ENCODE measurements at regions not wholly inside any gene's neighbourhood (a gene's known extent, or its start where the extent isn't known, plus 50 kb on each side); places are given as distances from the start of the nearest gene placed in this dataset.
"Not testable (repeated sequence)": the region's sequence is repeated elsewhere in the genome, so short reads cannot be mapped to it uniquely, and the experiment has no call there.

DNA sequence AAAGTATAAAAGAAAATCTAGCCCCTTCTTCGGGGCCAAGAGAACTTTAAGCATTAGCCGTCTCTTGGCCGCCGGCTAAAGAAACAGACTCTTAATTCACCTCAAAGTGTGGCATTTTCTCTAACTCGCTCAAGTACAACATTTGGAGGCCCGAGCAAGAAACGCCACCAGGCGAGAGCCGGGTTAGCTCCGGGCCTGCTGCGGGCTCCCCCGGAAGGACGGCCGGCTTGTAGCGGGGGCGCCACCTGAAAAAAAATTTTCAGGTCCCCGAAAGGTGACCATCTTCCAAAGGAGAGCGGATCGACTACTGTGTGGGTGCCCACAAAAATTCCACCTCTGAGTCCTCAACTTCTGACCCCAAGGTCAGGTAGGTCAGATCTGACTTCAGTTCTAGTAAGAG lies 156.0 kb downstream of the DEFB131A start:
- Histone ChIP-seq H3K27me3 (ENCODE audit: control insufficient read depth in 1 of 2, insufficient read depth in 2 of 2, low read length in 2 of 2) (no peaks in the 10 kb centered on the region), H3K4me3 (ENCODE audit: low read depth in 1 of 2, low read length in 2 of 2) (no peak overlapping the region), H3K27ac (ENCODE audit: low read depth in 2 of 2, low read length in 1 of 2) (no peak overlapping the region), H3K4me1 (ENCODE audit: control insufficient read depth in 2 of 2, insufficient read depth in 2 of 2, low read length in 1 of 2) (no peaks in the 10 kb centered on the region), H3K36me3 (ENCODE audit: control insufficient read depth in 2 of 2, insufficient read depth in 2 of 2, low read length in 1 of 2) (no peaks in the 10 kb centered on the region), H3K9me3 (ENCODE audit: control insufficient read depth in 2 of 2, insufficient read depth in 1 of 2, low read depth in 1 of 2, low read length in 1 of 2) (no peaks in the 10 kb centered on the region)
- 90 to 91% methylated on average over 19 of the region's 19 CpGs for WGBS, 2 donors

DNA sequence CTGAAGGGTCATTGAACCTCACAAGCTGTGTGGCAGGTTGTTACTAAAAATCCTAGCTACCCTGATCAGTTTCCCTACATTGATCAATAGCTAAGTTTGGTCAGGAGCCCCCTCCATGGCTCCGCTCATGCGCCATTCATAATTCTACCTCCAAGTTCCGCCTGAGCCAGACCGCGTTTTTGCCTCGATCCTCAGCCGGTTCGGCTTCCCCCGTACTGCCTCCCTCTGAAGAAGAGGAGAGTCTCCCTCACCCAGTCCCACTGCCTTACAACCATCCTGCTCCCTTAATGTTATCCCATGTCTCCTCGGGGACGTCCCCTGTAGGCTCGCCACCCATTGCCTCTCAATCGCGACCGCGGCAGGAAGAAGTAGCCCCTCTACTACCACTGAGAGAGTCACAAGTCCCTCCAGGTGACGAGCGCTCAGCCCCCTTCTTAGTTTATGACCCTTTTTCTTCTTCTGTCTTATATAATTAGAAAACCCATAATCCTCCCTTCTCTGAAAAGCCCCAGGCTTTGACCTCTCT lies 158.2 kb downstream of the DEFB131A start:
- H3K36me3 ChIP-seq (ENCODE audit: control insufficient read depth in 2 of 2, insufficient read depth in 2 of 2, low read length in 1 of 2) = no peaks in the 10 kb centered on the region
- no peaks in the 10 kb centered on the region for H3K27me3 ChIP-seq (ENCODE audit: control insufficient read depth in 1 of 2, insufficient read depth in 2 of 2, low read length in 2 of 2)
- no peak overlapping the region for H3K27ac ChIP-seq (ENCODE audit: low read depth in 2 of 2, low read length in 1 of 2)
- H3K4me3 ChIP-seq (ENCODE audit: low read depth in 1 of 2, low read length in 2 of 2) = no peak overlapping the region
- H3K9me3 ChIP-seq (ENCODE audit: control insufficient read depth in 2 of 2, insufficient read depth in 1 of 2, low read depth in 1 of 2, low read length in 1 of 2) = no peaks in the 10 kb centered on the region
- 80 to 94% methylated on average over 18 of the region's 18 CpGs for WGBS, 2 donors
- no peaks in the 10 kb centered on the region for H3K4me1 ChIP-seq (ENCODE audit: control insufficient read depth in 2 of 2, insufficient read depth in 2 of 2, low read length in 1 of 2)

DNA sequence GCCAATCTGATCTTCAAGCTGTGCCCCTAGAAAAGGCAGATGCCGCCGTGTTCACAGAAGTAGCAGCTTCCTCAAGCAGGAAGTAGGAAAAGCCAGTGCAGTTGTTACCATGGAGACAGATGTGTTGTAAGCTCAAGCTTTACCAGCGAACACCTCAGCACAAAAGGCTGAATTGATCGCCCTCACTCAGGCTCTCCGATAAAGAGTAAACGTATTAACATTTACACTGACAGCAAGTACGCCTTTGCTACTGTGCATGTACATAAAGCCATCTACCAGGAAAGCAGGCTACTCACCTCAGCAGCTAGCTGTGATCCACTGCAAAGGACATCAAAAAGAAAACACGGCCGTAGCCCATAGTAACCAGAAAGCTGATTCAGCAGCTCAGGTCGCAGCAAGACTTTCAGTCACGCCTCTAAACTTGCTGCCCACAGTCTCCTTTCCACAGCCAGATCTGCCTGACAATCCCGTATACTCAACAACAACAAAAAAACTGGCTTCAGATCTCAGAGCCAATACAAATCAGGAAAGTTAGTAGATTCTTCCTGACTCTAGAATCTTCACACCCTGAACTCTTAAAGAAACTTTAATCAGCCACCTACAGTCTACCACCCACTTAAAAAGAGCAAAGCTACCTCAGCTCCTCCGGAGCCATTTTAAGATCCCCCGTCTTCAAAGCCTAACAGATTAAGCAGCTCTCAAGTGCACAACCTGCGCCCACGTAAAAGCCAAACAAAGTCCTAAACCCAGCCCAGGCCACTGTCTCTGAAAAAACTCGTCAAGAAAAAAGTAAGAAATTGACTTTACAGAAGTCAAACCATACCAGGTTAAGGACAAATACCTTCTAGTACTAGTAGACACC lies 160.0 kb downstream of the DEFB131A start:
- WGBS, 2 donors = 10 to 15% methylated on average over 17 of the region's 17 CpGs
- not testable (repeated sequence) for H3K4me1 ChIP-seq (ENCODE audit: control insufficient read depth in 2 of 2, insufficient read depth in 2 of 2, low read length in 1 of 2); H3K27me3 ChIP-seq (ENCODE audit: control insufficient read depth in 1 of 2, insufficient read depth in 2 of 2, low read length in 2 of 2); H3K9me3 ChIP-seq (ENCODE audit: control insufficient read depth in 2 of 2, insufficient read depth in 1 of 2, low read depth in 1 of 2, low read length in 1 of 2); H3K4me3 ChIP-seq (ENCODE audit: low read depth in 1 of 2, low read length in 2 of 2); H3K36me3 ChIP-seq (ENCODE audit: control insufficient read depth in 2 of 2, insufficient read depth in 2 of 2, low read length in 1 of 2)
- peak overlapping the region in 1 of 2 donors; percentile 30 for H3K27ac ChIP-seq (ENCODE audit: low read depth in 2 of 2, low read length in 1 of 2)

DNA sequence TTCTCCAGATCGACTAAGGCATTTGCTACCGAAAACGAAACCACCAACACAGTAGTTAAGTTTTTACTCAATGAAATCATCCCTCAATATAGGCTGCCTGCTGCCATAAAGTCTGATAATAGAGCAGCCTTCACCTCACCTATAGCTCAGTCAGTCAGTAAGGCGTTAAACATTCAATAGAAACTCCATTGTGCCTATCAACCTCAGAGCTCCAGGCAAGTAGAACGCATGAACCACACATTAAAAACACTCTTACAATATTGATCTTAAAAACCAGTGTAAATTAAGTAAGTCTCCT lies 160.6 kb downstream of the DEFB131A start:
- not testable (repeated sequence) for H3K27me3 ChIP-seq (ENCODE audit: control insufficient read depth in 1 of 2, insufficient read depth in 2 of 2, low read length in 2 of 2); H3K9me3 ChIP-seq (ENCODE audit: control insufficient read depth in 2 of 2, insufficient read depth in 1 of 2, low read depth in 1 of 2, low read length in 1 of 2); H3K4me1 ChIP-seq (ENCODE audit: control insufficient read depth in 2 of 2, insufficient read depth in 2 of 2, low read length in 1 of 2); H3K36me3 ChIP-seq (ENCODE audit: control insufficient read depth in 2 of 2, insufficient read depth in 2 of 2, low read length in 1 of 2); H3K4me3 ChIP-seq (ENCODE audit: low read depth in 1 of 2, low read length in 2 of 2); H3K27ac ChIP-seq (ENCODE audit: low read depth in 2 of 2, low read length in 1 of 2)
- WGBS, 2 donors = 29 to 35% methylated on average over 5 of the region's 5 CpGs

DNA sequence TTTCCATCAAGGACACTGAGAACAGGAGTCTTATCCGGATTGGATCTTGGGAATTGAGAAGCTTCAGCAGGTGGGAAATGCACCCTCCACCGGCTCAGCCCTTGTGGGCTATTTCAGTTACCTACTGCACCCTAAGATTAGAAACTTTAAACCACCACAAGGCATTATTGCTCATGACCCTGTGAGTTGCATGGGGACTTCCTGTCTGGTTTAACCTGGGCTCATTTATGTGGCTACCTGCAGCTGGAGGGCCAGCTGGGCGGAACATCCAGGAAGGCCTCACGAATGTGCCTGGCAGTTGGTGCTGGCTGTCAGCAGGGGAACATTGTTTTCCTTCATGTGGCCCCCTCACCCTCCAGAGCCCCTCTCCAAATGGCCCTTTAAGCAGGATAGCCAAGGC lies 164.1 kb downstream of the DEFB131A start:
- no peaks in the 10 kb centered on the region for H3K4me1 ChIP-seq (ENCODE audit: control insufficient read depth in 2 of 2, insufficient read depth in 2 of 2, low read length in 1 of 2)
- no peaks in the 10 kb centered on the region for H3K36me3 ChIP-seq (ENCODE audit: control insufficient read depth in 2 of 2, insufficient read depth in 2 of 2, low read length in 1 of 2)
- H3K4me3 ChIP-seq (ENCODE audit: low read depth in 1 of 2, low read length in 2 of 2) = no peak overlapping the region
- H3K27ac ChIP-seq (ENCODE audit: low read depth in 2 of 2, low read length in 1 of 2) = no peak overlapping the region
- no peaks in the 10 kb centered on the region for H3K27me3 ChIP-seq (ENCODE audit: control insufficient read depth in 1 of 2, insufficient read depth in 2 of 2, low read length in 2 of 2)
- WGBS, 2 donors = 84 to 86% methylated on average over 4 of the region's 4 CpGs
- H3K9me3 ChIP-seq (ENCODE audit: control insufficient read depth in 2 of 2, insufficient read depth in 1 of 2, low read depth in 1 of 2, low read length in 1 of 2) = no peaks in the 10 kb centered on the region

DNA sequence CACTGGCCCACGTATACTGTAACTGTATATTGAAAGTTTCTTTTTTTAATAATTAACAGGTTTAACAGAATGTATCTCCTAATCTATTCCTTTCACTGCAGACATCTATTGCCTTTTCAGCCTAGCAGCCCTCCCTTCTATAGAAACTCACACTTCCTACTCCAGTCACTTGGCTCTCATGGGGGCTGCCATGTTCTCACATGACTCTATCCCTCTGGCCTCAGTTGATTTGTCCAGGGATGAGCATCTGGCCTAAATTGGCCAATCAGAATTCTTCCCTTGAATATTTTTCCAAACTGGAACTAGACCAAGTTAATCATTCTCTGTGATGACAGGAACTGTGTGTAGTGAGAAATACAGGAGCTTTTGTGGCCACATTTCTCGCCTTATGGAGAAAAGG lies 166.1 kb downstream of the DEFB131A start:
- not testable (repeated sequence) for H3K4me1 ChIP-seq (ENCODE audit: control insufficient read depth in 2 of 2, insufficient read depth in 2 of 2, low read length in 1 of 2); H3K4me3 ChIP-seq (ENCODE audit: low read depth in 1 of 2, low read length in 2 of 2); H3K9me3 ChIP-seq (ENCODE audit: control insufficient read depth in 2 of 2, insufficient read depth in 1 of 2, low read depth in 1 of 2, low read length in 1 of 2); H3K27ac ChIP-seq (ENCODE audit: low read depth in 2 of 2, low read length in 1 of 2); H3K36me3 ChIP-seq (ENCODE audit: control insufficient read depth in 2 of 2, insufficient read depth in 2 of 2, low read length in 1 of 2); H3K27me3 ChIP-seq (ENCODE audit: control insufficient read depth in 1 of 2, insufficient read depth in 2 of 2, low read length in 2 of 2)
- WGBS, 2 donors = 83 to 91% methylated on average over 2 of the region's 2 CpGs

DNA sequence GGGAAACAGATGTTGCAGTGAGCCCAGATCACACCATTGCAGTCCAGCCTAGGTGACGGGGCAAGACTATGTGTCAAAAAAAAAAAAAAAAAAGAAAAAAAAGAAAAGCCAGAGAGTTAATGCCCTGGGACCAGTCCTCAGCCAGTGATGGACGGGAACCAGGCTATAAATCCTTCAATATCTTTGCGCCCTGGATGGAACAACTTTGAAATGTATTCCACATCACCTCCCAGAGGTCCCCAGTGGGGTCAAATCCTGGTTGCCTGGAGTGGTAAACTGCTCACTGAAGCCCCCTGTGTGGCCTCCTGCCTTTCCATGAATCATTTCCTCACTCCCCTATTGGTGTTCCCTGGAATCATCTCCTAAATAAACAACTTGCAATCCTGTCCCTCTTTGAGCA lies 166.9 kb downstream of the DEFB131A start:
- Histone ChIP-seq H3K27ac (ENCODE audit: low read depth in 2 of 2, low read length in 1 of 2) (no peak overlapping the region), H3K9me3 (ENCODE audit: control insufficient read depth in 2 of 2, insufficient read depth in 1 of 2, low read depth in 1 of 2, low read length in 1 of 2) (no peaks in the 10 kb centered on the region), H3K4me3 (ENCODE audit: low read depth in 1 of 2, low read length in 2 of 2) (no peak overlapping the region), H3K27me3 (ENCODE audit: control insufficient read depth in 1 of 2, insufficient read depth in 2 of 2, low read length in 2 of 2) (no peaks in the 10 kb centered on the region), H3K4me1 (ENCODE audit: control insufficient read depth in 2 of 2, insufficient read depth in 2 of 2, low read length in 1 of 2) (no peaks in the 10 kb centered on the region), H3K36me3 (ENCODE audit: control insufficient read depth in 2 of 2, insufficient read depth in 2 of 2, low read length in 1 of 2) (no peaks in the 10 kb centered on the region)
- WGBS, 2 donors = 31 to 33% methylated on average over 3 of the region's 3 CpGs

DNA sequence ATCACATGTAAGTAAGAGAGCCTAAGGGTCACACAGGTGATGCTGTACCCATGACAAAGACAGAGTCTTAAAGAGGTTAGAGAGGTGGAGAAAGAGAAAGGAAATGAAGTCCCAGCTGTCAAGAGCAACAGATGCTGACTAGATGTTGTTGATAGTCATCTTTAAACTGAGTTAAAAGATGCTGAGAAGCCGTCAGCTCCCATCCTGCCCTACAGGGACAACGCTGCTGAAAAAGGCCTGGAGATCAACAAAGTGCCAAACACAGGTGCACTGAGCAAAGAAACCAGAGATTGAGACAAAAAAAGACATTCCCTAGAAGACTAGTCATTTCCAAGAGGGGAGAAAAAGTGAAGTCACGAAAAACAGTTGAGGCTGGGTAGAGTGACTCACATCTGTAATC lies 145.0 kb upstream of the DRD5 start:
- H3K4me1 ChIP-seq (ENCODE audit: control insufficient read depth in 2 of 2, insufficient read depth in 2 of 2, low read length in 1 of 2); H3K4me3 ChIP-seq (ENCODE audit: low read depth in 1 of 2, low read length in 2 of 2); H3K27me3 ChIP-seq (ENCODE audit: control insufficient read depth in 1 of 2, insufficient read depth in 2 of 2, low read length in 2 of 2); H3K27ac ChIP-seq (ENCODE audit: low read depth in 2 of 2, low read length in 1 of 2); H3K36me3 ChIP-seq (ENCODE audit: control insufficient read depth in 2 of 2, insufficient read depth in 2 of 2, low read length in 1 of 2); H3K9me3 ChIP-seq (ENCODE audit: control insufficient read depth in 2 of 2, insufficient read depth in 1 of 2, low read depth in 1 of 2, low read length in 1 of 2): not testable (repeated sequence)
- 82 to 84% methylated on average over 3 of the region's 3 CpGs for WGBS, 2 donors

DNA sequence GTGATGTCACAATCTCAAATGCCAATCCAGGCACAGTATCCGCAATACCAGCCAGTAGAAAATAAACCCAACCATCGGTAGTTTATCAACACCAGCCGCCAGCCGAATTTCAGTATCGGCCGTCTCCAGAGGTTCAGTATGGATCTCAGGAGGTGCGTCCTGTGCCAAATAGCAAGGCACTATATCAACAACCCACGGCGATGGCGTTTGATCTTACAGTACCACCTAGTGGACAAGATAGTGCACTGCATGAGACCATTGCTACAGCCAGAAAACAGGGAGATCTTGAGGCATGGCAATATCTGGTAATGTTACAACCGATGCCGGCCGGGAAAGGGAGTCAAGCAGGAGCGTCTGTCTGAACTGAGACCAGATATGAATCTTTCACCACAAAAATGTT lies 121.8 kb upstream of the DRD5 start:
- not testable (repeated sequence) for H3K4me1 ChIP-seq (ENCODE audit: control insufficient read depth in 2 of 2, insufficient read depth in 2 of 2, low read length in 1 of 2); H3K36me3 ChIP-seq (ENCODE audit: control insufficient read depth in 2 of 2, insufficient read depth in 2 of 2, low read length in 1 of 2); H3K4me3 ChIP-seq (ENCODE audit: low read depth in 1 of 2, low read length in 2 of 2); H3K9me3 ChIP-seq (ENCODE audit: control insufficient read depth in 2 of 2, insufficient read depth in 1 of 2, low read depth in 1 of 2, low read length in 1 of 2); H3K27me3 ChIP-seq (ENCODE audit: control insufficient read depth in 1 of 2, insufficient read depth in 2 of 2, low read length in 2 of 2); H3K27ac ChIP-seq (ENCODE audit: low read depth in 2 of 2, low read length in 1 of 2)
- 12 to 19% methylated on average over 14 of the region's 14 CpGs for WGBS, 2 donors

DNA sequence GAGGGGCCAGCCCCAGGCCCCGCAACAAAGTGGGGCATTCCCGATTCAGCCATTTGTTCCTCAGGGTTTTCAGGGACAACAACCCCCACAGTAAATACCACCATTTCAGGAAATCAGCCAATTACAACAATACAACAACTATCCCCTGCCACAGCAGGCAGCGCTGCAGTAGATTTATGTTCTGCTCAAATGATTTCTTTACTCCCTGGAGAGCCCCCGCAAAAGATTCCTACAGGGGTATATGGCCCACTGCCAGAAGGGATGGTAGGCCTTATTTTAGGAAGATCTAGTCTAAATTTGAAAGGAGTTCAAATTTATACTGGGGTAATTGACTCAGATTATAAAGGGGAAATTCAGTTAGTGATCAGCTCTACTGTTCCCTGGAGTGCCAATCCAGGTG lies 120.5 kb upstream of the DRD5 start:
- H3K9me3 ChIP-seq (ENCODE audit: control insufficient read depth in 2 of 2, insufficient read depth in 1 of 2, low read depth in 1 of 2, low read length in 1 of 2); H3K27me3 ChIP-seq (ENCODE audit: control insufficient read depth in 1 of 2, insufficient read depth in 2 of 2, low read length in 2 of 2); H3K4me1 ChIP-seq (ENCODE audit: control insufficient read depth in 2 of 2, insufficient read depth in 2 of 2, low read length in 1 of 2); H3K27ac ChIP-seq (ENCODE audit: low read depth in 2 of 2, low read length in 1 of 2); H3K36me3 ChIP-seq (ENCODE audit: control insufficient read depth in 2 of 2, insufficient read depth in 2 of 2, low read length in 1 of 2); H3K4me3 ChIP-seq (ENCODE audit: low read depth in 1 of 2, low read length in 2 of 2): not testable (repeated sequence)
- WGBS, 2 donors = 66 to 72% methylated on average over 4 of the region's 4 CpGs

Measured in esophagus (tissue), 2 donors.